Tibial artery (tissue), 4 donors: ENCODE measurements at regions not wholly inside any gene's neighbourhood (a gene's known extent, or its start where the extent isn't known, plus 50 kb on each side); places are given as distances from the start of the nearest gene placed in this dataset.

Source experiments
- DNase-seq, 2 donors: peaks; one replicate each; pipeline ENCODE4 v3.0.0-alpha.2; 2019
- H3K27ac ChIP-seq, 2 donors: fragments of 200-600 bp; sonication (generic) in 1 of 2; 1 replicate in 1 of 2; 2 replicates in 1 of 2; pipeline ENCODE4 v1.5.1; 2018 to 2019; ENCODE audit warnings: mild to moderate bottlenecking in 1 of 2
- H3K27me3 ChIP-seq, 2 donors: fragments of 200-600 bp; sonication (generic) in 1 of 2; one replicate each; pipeline versions ENCODE4 v1.5.1 to v1.6.0; 2016 to 2019
- H3K36me3 ChIP-seq, 3 donors: fragments of 200-600 bp; sonication (generic) in 2 of 3; one replicate each; pipeline ENCODE4 v1.5.1; 2016 to 2019; ENCODE audit warnings: mild to moderate bottlenecking in 2 of 3
- H3K4me1 ChIP-seq, 4 donors: fragments of 200-600 bp; sonication (generic) in 2 of 4; 1 replicate in 3 of 4; 2 replicates in 1 of 4; pipeline ENCODE4 v1.5.1; 2016 to 2019
- H3K4me3 ChIP-seq, 2 donors: fragments of 200-600 bp; sonication (generic) in 1 of 2; 1 replicate in 1 of 2; 2 replicates in 1 of 2; pipeline ENCODE4 v1.5.1; 2018 to 2019; ENCODE audit warnings: mild to moderate bottlenecking in 2 of 2
- H3K9me3 ChIP-seq, 3 donors: fragments of 200-600 bp; sonication (generic) in 1 of 3; one replicate each; pipeline ENCODE4 v1.5.1; 2016 to 2019
- CTCF ChIP-seq, 2 experiments: fragments of 200-600 bp in 1 of 2; fragments of 450-650 bp in 1 of 2; IDR thresholded peaks; one replicate each; pipeline ENCODE4 v1.5.1; 2017 to 2019; ENCODE audit warnings: antibody characterized with exemption in 2 of 2, mild to moderate bottlenecking in 1 of 2, moderate library complexity in 1 of 2
- intact Hi-C: fragments of 100-400 bp; cut with DNase I; formaldehyde crosslinking; loops from one replicate; pipeline ENCODE4 v1.15.0; 2023; ENCODE audit warnings: low total_unique reads

- Histone ChIP-seq H3K4me3 (no peak overlapping the region), H3K4me1 (no peaks in the 10 kb centered on the region), H3K27ac (no peak overlapping the region), H3K9me3 (no peaks in the 10 kb centered on the region), H3K27me3 (no peaks in the 10 kb centered on the region), H3K36me3 (no peaks in the 10 kb centered on the region)
- no peak for DNase-seq
- no peak for TF ChIP-seq CTCF (IDR thresholded peaks at IDR 0.05)
- intact Hi-C loops, result no loop called here
Observed at GRCh38 chr20:60677819-60678218, 574.2 kb upstream of the CDH4 start.

- Histone ChIP-seq H3K9me3 (no peaks in the 10 kb centered on the region), H3K4me3 (no peak overlapping the region), H3K27ac (no peak overlapping the region), H3K27me3 (no peaks in the 10 kb centered on the region), H3K4me1 (no peaks in the 10 kb centered on the region), H3K36me3 (no peaks in the 10 kb centered on the region)
- TF ChIP-seq CTCF (IDR thresholded peaks at IDR 0.05), result no peak
- no peak for DNase-seq
- intact Hi-C loops, result no loop called here
Observed at GRCh38 chr20:60680554-60680953, 571.5 kb upstream of the CDH4 start.

- Histone ChIP-seq H3K27me3 (no peaks in the 10 kb centered on the region), H3K27ac (no peak overlapping the region), H3K4me1 (no peaks in the 10 kb centered on the region), H3K36me3 (no peaks in the 10 kb centered on the region), H3K4me3 (no peak overlapping the region), H3K9me3 (no peaks in the 10 kb centered on the region)
- TF ChIP-seq CTCF (IDR thresholded peaks at IDR 0.05), result no peak
- DNase-seq, result no peak
- intact Hi-C loops, result no loop called here
Observed at GRCh38 chr20:60687213-60687612, 564.8 kb upstream of the CDH4 start.

GRCh38 chr20:60690771-60691170 is 561.3 kb upstream of the CDH4 start:
- no peaks in the 10 kb centered on the region for H3K36me3 ChIP-seq
- intact Hi-C loops, result no loop called here
- H3K9me3 ChIP-seq, result no peaks in the 10 kb centered on the region
- no peak for DNase-seq
- H3K27ac ChIP-seq, result no peak overlapping the region
- H3K4me3 ChIP-seq, result no peak overlapping the region
- no peaks in the 10 kb centered on the region for H3K4me1 ChIP-seq
- H3K27me3 ChIP-seq, result no peaks in the 10 kb centered on the region
- TF ChIP-seq CTCF (IDR thresholded peaks at IDR 0.05), result no peak

- no peak for TF ChIP-seq CTCF (IDR thresholded peaks at IDR 0.05)
- H3K9me3 ChIP-seq, result no peaks in the 10 kb centered on the region
- H3K36me3 ChIP-seq, result no peaks in the 10 kb centered on the region
- H3K4me3 ChIP-seq, result no peak overlapping the region
- no peak overlapping the region for H3K27ac ChIP-seq
- intact Hi-C loops, result no loop called here
- H3K4me1 ChIP-seq, result no peaks in the 10 kb centered on the region
- H3K27me3 ChIP-seq, result no peaks in the 10 kb centered on the region
- DNase-seq, result no peak
Observed at GRCh38 chr20:60691966-60692615, 560.0 kb upstream of the CDH4 start.
